Prostate gland (tissue), 2 donors: ENCODE measurements at regions not wholly inside any gene's neighbourhood (a gene's known extent, or its start where the extent isn't known, plus 50 kb on each side); places are given as distances from the start of the nearest gene placed in this dataset.

Source experiments
- POLR2A ChIP-seq: fragments of 450-650 bp; IDR thresholded peaks from one replicate; pipeline ENCODE4 v1.6.1; 2016; ENCODE audit warnings: antibody characterized with exemption, mild to moderate bottlenecking
- TF ChIP-seq, protein P1 (sequence below), 4 experiments: fragments of 200-600 bp in 2 of 4; fragments of 450-650 bp in 2 of 4; sonication (generic) in 2 of 4; IDR thresholded peaks; 1 replicate in 3 of 4; 2 replicates in 1 of 4; pipeline ENCODE4 v1.5.1; 2016 to 2019; ENCODE audit warnings: antibody characterized with exemption in 4 of 4, mild to moderate bottlenecking in 2 of 4, moderate library complexity in 2 of 4

DNA sequence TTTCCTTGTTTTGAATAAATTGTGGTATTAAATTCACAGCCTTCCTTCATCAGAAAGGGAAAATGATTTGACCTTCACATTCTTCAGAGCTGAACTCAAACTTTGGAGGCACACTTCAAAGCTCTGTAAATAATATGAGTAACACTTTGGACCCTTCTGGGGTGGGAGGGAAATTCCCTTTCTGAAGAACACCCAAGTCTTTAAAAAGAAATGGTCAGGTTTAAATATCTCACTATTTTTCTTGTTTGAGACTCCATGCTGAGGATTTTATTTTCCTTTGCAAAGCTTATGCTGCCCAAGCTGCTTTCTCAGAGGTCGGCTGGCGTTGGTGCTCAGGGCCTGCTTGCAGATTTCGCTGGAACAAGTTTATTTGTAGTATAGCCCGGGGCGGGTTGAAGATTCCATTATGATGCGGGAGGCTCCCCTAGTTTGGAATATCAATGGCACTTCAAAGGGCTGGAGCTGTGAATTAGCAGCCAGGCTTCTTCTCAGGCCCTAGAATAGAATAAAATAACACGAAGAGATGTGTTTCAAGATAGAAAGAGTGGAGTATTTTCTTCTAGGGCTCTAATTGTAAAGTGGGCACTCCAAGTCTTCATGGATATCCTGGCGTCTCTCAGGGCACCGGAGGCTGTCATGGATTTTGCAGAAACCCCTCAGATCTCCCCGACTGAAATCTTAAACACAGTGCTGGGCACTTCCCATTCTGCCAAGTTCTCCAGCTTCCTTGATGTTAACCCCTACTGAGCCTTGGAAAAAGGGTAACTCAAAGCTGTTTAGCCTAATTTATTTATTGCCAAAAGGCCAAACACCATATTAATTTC lies 315.6 kb downstream of the GPAT3 start:
- TF ChIP-seq, protein P1, sequence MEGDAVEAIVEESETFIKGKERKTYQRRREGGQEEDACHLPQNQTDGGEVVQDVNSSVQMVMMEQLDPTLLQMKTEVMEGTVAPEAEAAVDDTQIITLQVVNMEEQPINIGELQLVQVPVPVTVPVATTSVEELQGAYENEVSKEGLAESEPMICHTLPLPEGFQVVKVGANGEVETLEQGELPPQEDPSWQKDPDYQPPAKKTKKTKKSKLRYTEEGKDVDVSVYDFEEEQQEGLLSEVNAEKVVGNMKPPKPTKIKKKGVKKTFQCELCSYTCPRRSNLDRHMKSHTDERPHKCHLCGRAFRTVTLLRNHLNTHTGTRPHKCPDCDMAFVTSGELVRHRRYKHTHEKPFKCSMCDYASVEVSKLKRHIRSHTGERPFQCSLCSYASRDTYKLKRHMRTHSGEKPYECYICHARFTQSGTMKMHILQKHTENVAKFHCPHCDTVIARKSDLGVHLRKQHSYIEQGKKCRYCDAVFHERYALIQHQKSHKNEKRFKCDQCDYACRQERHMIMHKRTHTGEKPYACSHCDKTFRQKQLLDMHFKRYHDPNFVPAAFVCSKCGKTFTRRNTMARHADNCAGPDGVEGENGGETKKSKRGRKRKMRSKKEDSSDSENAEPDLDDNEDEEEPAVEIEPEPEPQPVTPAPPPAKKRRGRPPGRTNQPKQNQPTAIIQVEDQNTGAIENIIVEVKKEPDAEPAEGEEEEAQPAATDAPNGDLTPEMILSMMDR (IDR thresholded peaks at IDR 0.05), result no peak
- TF ChIP-seq POLR2A, result no peak
